ENCODE measurements at regions not wholly inside any gene's neighbourhood (a gene's known extent, or its start where the extent isn't known, plus 50 kb on each side); places are given as distances from the start of the nearest gene placed in this dataset.

DNA sequence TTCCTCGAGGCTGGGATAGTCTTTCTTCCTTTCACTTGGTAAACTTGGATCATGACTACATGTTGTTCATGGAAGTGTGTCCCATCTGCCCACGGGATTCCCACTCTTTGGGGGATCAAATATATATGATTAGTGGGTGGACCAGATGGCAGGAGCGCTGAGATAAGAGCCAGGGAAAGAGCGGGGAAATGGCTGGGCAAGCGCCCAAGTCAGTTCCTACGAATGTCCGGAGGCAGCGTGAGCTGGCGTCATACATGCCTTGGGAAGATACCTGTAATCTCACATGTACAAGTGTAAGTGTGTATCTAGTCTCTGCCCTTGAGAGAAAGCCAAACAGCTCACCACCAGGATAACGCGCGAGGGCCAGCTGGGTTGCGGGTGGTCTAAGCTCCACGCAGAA, 62.3 kb downstream of the FZD10 start:
- TF ChIP-seq, protein P1, sequence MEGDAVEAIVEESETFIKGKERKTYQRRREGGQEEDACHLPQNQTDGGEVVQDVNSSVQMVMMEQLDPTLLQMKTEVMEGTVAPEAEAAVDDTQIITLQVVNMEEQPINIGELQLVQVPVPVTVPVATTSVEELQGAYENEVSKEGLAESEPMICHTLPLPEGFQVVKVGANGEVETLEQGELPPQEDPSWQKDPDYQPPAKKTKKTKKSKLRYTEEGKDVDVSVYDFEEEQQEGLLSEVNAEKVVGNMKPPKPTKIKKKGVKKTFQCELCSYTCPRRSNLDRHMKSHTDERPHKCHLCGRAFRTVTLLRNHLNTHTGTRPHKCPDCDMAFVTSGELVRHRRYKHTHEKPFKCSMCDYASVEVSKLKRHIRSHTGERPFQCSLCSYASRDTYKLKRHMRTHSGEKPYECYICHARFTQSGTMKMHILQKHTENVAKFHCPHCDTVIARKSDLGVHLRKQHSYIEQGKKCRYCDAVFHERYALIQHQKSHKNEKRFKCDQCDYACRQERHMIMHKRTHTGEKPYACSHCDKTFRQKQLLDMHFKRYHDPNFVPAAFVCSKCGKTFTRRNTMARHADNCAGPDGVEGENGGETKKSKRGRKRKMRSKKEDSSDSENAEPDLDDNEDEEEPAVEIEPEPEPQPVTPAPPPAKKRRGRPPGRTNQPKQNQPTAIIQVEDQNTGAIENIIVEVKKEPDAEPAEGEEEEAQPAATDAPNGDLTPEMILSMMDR (IDR thresholded peaks at IDR 0.05): no peak
- peaks cover 4 to 27% of the 10 kb centered on the region in 2 experiments for H3K9me3 ChIP-seq (ENCODE audit: control insufficient read depth in 1 of 2, insufficient read depth in 1 of 2, low read length in 2 of 2)
- POLR2A ChIA-PET: no interaction called here
- DNase-seq (no peak), ATAC-seq (ENCODE audit: poor library complexity) (no peak)
- H3K4me1 ChIP-seq (ENCODE audit: insufficient read depth, low read length): no peaks in the 10 kb centered on the region
- Mint-ChIP-seq H3K36me3 (ENCODE audit: low read depth) (no peaks in the 10 kb centered on the region), H3K27ac (no peak overlapping the region), H3K9me3 (peaks cover 3% of the 10 kb centered on the region), H3K27me3 (peaks cover 36% of the 10 kb centered on the region), H3K4me1 (ENCODE audit: low read depth) (no peaks in the 10 kb centered on the region), H3K4me3 (no peak overlapping the region)
- H3K4me3 ChIP-seq (ENCODE audit: low read length): no peak overlapping the region
- no peaks in the 10 kb centered on the region for H3K36me3 ChIP-seq (ENCODE audit: insufficient read depth, low read length)
- peaks cover 4 to 8% of the 10 kb centered on the region in 2 experiments for H3K27me3 ChIP-seq (ENCODE audit: control insufficient read depth in 1 of 2, insufficient read depth in 2 of 2, low read length in 2 of 2)
- no peak overlapping the region for H3K27ac ChIP-seq (ENCODE audit: low read depth in 1 of 2, low read length in 2 of 2)
- intact Hi-C loops (cut with DNase I, micrococcal nuclease): no loop called here
- CTCF ChIA-PET: no interaction called here

DNA sequence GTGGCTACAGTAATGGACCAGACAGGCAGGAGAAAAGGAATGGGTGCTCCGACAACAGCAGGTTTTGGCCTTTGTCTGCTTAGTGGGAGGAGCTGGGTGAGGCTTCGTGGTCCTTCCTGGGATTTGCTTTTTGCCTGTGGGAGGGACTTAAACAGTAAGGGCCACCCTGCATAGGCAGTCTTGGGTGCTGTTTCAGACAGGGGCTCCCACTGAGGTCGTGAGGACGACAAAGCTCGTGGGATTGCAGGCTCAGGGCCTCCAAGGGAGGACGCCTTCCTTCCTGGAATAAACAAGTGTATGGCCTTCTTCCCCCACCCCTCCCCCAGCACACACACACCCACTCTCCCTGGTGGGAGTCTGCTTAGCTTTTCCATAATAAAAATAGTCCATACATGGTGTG, 63.1 kb downstream of the FZD10 start:
- Mint-ChIP-seq H3K4me1 (ENCODE audit: low read depth) (no peaks in the 10 kb centered on the region), H3K27ac (no peak overlapping the region), H3K4me3 (no peak overlapping the region), H3K9me3 (peaks cover 5% of the 10 kb centered on the region), H3K36me3 (ENCODE audit: low read depth) (no peaks in the 10 kb centered on the region), H3K27me3 (peaks cover 29% of the 10 kb centered on the region)
- ChIA-PET CTCF (no interaction called here), POLR2A (no interaction called here)
- intact Hi-C loops (cut with DNase I, micrococcal nuclease): no loop called here
- ATAC-seq (ENCODE audit: poor library complexity) (no peak), DNase-seq (no peak)
- H3K27me3 ChIP-seq (ENCODE audit: control insufficient read depth in 1 of 2, insufficient read depth in 2 of 2, low read length in 2 of 2): peaks cover 0 to 8% of the 10 kb centered on the region in 2 experiments
- H3K36me3 ChIP-seq (ENCODE audit: insufficient read depth, low read length): no peaks in the 10 kb centered on the region
- H3K27ac ChIP-seq (ENCODE audit: low read depth in 1 of 2, low read length in 2 of 2): no peak overlapping the region
- no peaks in the 10 kb centered on the region for H3K4me1 ChIP-seq (ENCODE audit: insufficient read depth, low read length)
- TF ChIP-seq, protein P1 (IDR thresholded peaks at IDR 0.05): no peak
- no peak overlapping the region for H3K4me3 ChIP-seq (ENCODE audit: low read length)
- H3K9me3 ChIP-seq (ENCODE audit: control insufficient read depth in 1 of 2, insufficient read depth in 1 of 2, low read length in 2 of 2): peaks cover 4 to 27% of the 10 kb centered on the region in 2 experiments

DNA sequence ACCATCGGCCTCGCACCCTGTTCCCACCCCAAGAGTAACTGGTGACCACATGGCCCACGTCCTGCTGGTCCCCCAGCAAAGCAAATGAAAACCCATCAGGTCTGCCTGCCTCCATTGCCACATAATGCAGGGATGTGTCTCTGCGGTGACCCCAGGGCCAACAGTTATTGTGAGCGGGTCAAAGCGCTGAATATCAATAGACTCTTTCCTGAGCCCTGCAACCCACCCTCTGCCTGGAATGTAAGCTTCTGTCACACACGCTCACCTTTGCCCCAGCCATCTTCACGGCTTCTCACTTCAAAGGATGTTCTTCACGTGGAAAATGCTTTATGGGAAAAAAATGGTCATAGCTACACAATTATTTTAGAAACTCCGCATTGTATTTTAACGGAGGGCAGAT, 63.9 kb downstream of the FZD10 start:
- H3K4me1 ChIP-seq (ENCODE audit: insufficient read depth, low read length): no peaks in the 10 kb centered on the region
- no peaks in the 10 kb centered on the region for H3K36me3 ChIP-seq (ENCODE audit: insufficient read depth, low read length)
- ChIA-PET POLR2A (no interaction called here), CTCF (no interaction called here)
- Mint-ChIP-seq H3K27me3 (peaks cover 21% of the 10 kb centered on the region), H3K27ac (no peak overlapping the region), H3K4me1 (ENCODE audit: low read depth) (no peaks in the 10 kb centered on the region), H3K9me3 (peaks cover 7% of the 10 kb centered on the region), H3K4me3 (no peak overlapping the region), H3K36me3 (ENCODE audit: low read depth) (no peaks in the 10 kb centered on the region)
- H3K9me3 ChIP-seq (ENCODE audit: control insufficient read depth in 1 of 2, insufficient read depth in 1 of 2, low read length in 2 of 2): peaks cover 4 to 27% of the 10 kb centered on the region in 2 experiments
- H3K27me3 ChIP-seq (ENCODE audit: control insufficient read depth in 1 of 2, insufficient read depth in 2 of 2, low read length in 2 of 2): peaks cover 0 to 8% of the 10 kb centered on the region in 2 experiments
- TF ChIP-seq, protein P1 (IDR thresholded peaks at IDR 0.05): no peak
- no peak overlapping the region for H3K27ac ChIP-seq (ENCODE audit: low read depth in 1 of 2, low read length in 2 of 2)
- ATAC-seq (ENCODE audit: poor library complexity): no peak
- no peak overlapping the region for H3K4me3 ChIP-seq (ENCODE audit: low read length)
- intact Hi-C loops (cut with DNase I, micrococcal nuclease): no loop called here
- DNase-seq: no peak

All from CD4-positive, alpha-beta T cell (primary cell).